ENCODE measurements at regions not wholly inside any gene's neighbourhood (a gene's known extent, or its start where the extent isn't known, plus 50 kb on each side); places are given as distances from the start of the nearest gene placed in this dataset.

GRCh38 chr7:9186730-9187129 lies 753.3 kb downstream of the NXPH1 start:
- no peak for TF ChIP-seq POLR2A (IDR thresholded peaks at IDR 0.05; ENCODE audit: low read length)
- no peak for TF ChIP-seq GATA1 (IDR thresholded peaks at IDR 0.05; ENCODE audit: low read depth, low read length)

All from erythroblast (primary cell).